Esophagus muscularis mucosa (tissue), 3 donors: ENCODE measurements at regions not wholly inside any gene's neighbourhood (a gene's known extent, or its start where the extent isn't known, plus 50 kb on each side); places are given as distances from the start of the nearest gene placed in this dataset.

Source experiments
- CTCF ChIP-seq, 3 experiments: fragments of 200-600 bp in 2 of 3; fragments of 450-650 bp in 1 of 3; sonication (generic) in 2 of 3; IDR thresholded peaks; one replicate each; pipeline ENCODE4 v1.5.1; 2017 to 2019; ENCODE audit warnings: antibody characterized with exemption in 3 of 3, mild to moderate bottlenecking in 2 of 3, moderate library complexity in 1 of 3
- POLR2A ChIP-seq: fragments of 450-650 bp; IDR thresholded peaks from one replicate; pipeline ENCODE4 v1.6.1; 2017; ENCODE audit warnings: antibody characterized with exemption, moderate library complexity, mild to moderate bottlenecking, low read depth
- POLR2AphosphoS5 ChIP-seq, 2 donors: sonication (generic); formaldehyde crosslinking; IDR thresholded peaks; one replicate each; pipeline ENCODE4 v1.6.1; 2017; ENCODE audit warnings: antibody characterized with exemption in 2 of 2

- TF ChIP-seq CTCF (IDR thresholded peaks at IDR 0.05) (no peak), POLR2AphosphoS5 (IDR thresholded peaks at IDR 0.05) (no peak), POLR2A (no peak)
These were observed 302.7 kb downstream of the FGF9 start for GRCh38 chr13:21973437-21974125.
